Brain microvascular endothelial cell (primary cell): ENCODE measurements at regions not wholly inside any gene's neighbourhood (a gene's known extent, or its start where the extent isn't known, plus 50 kb on each side); places are given as distances from the start of the nearest gene placed in this dataset.

ENCODE experiments used
- DNase-seq: peaks from one replicate; pipeline ENCODE4 v3.0.0-alpha.2; 2020
- H3K27ac ChIP-seq: fragments of 250-450 bp; sonication (Bioruptor Pico); 2 replicates; pipeline ENCODE4 v1.5.1; 2020; ENCODE audit warnings: mild to moderate bottlenecking, moderate library complexity
- H3K27me3 ChIP-seq: fragments of 250-450 bp; sonication (Bioruptor Pico); replicated peaks from 2 replicates; pipeline ENCODE4 v1.5.1; 2020; ENCODE audit warnings: mild to moderate bottlenecking
- H3K36me3 ChIP-seq: fragments of 250-450 bp; sonication (Bioruptor Pico); replicated peaks from 2 replicates; pipeline ENCODE4 v1.5.1; 2020; ENCODE audit warnings: mild to moderate bottlenecking
- H3K4me3 ChIP-seq: 2 replicates; pipeline ENCODE4 v1.5.1; 2011; ENCODE audit warnings: low read depth, mild to moderate bottlenecking, control low read depth, low read length, moderate library complexity
- in situ Hi-C: cut with HindIII; loops from 2 replicates; pipeline ENCODE4 v1.10.0; 2017; ENCODE audit warnings: low sequenced_read_pairs, low pct_ligation_motif_present
- TF ChIP-seq, protein P1 (sequence below): IDR thresholded peaks from 2 replicates; pipeline ENCODE4 v1.5.1; 2011; ENCODE audit warnings: low read depth, mild to moderate bottlenecking, moderate library complexity, low read length, control low read depth, inconsistent platforms; ENCODE audit errors: missing control alignments

DNA sequence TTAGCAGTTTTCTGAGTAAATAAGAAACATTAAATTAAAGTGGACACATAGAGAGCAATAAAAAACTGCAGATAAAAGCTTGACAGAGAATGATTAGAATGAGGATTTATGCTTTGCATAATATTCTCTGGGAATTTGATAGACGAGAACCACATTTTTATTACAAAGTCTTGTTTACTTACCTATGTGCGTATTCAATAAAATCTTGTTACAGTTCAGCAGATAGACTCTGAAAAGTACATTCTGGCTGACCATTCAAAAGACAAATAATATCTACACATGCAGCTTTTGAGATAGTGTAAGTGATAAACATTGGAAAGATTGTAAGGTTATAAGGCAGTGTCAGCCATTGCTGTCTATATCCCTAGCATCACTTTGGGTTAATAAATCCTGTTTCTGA is 381.6 kb downstream of the NYAP2 start:
- H3K4me3 ChIP-seq: no peak overlapping the region
- no peak for DNase-seq
- H3K27ac ChIP-seq: no peak overlapping the region
- H3K27me3 ChIP-seq: no peaks in the 10 kb centered on the region
- in situ Hi-C loops: no loop called here
- H3K36me3 ChIP-seq: no peaks in the 10 kb centered on the region
- TF ChIP-seq, protein P1, sequence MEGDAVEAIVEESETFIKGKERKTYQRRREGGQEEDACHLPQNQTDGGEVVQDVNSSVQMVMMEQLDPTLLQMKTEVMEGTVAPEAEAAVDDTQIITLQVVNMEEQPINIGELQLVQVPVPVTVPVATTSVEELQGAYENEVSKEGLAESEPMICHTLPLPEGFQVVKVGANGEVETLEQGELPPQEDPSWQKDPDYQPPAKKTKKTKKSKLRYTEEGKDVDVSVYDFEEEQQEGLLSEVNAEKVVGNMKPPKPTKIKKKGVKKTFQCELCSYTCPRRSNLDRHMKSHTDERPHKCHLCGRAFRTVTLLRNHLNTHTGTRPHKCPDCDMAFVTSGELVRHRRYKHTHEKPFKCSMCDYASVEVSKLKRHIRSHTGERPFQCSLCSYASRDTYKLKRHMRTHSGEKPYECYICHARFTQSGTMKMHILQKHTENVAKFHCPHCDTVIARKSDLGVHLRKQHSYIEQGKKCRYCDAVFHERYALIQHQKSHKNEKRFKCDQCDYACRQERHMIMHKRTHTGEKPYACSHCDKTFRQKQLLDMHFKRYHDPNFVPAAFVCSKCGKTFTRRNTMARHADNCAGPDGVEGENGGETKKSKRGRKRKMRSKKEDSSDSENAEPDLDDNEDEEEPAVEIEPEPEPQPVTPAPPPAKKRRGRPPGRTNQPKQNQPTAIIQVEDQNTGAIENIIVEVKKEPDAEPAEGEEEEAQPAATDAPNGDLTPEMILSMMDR: no peak

DNA sequence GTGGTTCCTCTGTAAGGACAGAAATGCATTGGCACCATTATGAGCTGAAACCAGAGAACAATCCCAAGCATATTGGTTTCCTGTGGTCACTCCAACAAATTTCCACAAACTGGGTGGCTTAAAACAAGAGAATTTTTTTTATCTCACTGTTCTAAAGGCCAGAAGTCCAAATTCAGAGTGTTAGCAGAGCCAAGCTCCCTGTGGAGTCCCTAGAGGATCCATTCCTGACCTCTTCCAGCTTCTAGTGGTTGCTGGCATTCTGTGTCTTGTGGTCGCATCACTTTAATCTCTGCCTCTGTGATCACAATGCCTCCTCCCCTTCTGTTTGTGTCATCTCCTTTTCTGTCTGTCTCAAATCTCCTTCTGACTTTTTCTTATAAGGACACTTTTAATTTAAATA is 380.3 kb downstream of the NYAP2 start:
- Histone ChIP-seq H3K4me3 (no peak overlapping the region), H3K27ac (no peak overlapping the region), H3K36me3 (no peaks in the 10 kb centered on the region), H3K27me3 (no peaks in the 10 kb centered on the region)
- TF ChIP-seq, protein P1: no peak
- DNase-seq: no peak
- in situ Hi-C loops: no loop called here

DNA sequence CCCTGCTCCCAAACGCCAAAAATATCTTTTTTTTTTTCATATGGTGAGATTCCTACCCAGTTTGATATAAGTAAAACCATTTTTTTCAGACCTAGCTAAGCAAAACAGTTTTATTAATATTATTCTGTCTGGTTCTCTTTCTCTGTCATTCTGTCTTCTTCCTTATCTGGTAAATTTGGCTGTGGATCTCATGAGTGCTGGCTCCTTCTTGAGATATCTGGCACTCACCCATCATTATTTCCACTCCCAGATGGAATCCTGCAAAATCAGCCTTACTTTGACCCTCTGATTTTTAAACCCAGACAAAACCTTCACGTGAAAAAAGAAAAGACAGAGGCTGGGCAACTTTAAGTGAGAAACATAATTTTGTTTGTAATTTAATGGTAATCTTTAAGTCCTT is 373.6 kb downstream of the NYAP2 start:
- Histone ChIP-seq H3K27ac (no peak overlapping the region), H3K36me3 (no peaks in the 10 kb centered on the region), H3K27me3 (no peaks in the 10 kb centered on the region), H3K4me3 (no peak overlapping the region)
- TF ChIP-seq, protein P1: no peak
- DNase-seq: no peak
- in situ Hi-C loops: no loop called here

DNA sequence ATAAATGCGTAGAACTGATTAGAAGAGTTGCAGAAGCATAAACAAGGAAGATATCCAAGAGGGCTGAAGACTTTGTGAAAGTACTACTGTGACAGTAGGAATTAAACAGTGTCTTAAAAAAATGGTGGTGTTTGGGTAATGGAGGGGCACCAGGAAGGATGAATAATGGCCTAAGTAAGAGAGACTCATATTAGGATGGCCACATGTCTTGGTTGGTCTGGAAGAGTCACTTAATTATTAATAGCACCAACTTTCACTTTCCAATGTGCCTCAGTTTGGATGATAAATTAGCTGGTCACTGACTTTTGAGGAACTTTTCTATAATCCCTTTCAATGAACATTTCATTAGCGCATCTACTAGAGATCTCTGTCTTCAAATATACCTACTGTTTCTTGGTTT is 372.2 kb downstream of the NYAP2 start:
- H3K4me3 ChIP-seq: no peak overlapping the region
- no peaks in the 10 kb centered on the region for H3K27me3 ChIP-seq
- in situ Hi-C loops: no loop called here
- TF ChIP-seq, protein P1: no peak
- DNase-seq: no peak
- no peaks in the 10 kb centered on the region for H3K36me3 ChIP-seq
- H3K27ac ChIP-seq: no peak overlapping the region

DNA sequence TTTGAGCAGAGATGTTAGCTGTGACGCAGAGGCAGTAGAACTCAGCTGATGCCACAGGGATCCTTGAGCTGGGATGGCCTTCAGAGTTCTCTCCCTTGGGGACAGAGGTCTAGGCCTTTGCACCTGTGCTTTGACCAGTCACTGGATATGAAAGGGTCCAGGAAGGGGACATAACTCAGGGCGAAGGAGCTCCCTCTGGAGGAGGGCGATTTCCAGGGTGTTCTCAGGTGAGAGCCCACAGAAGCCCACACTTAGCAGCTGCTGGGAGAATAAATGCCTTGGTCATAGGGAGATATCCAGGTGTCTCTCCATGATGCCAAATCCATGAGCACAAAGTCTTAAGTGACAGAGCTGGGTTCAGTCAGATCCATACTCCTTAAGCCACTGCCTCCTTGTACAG is 369.2 kb downstream of the NYAP2 start:
- TF ChIP-seq, protein P1: no peak
- Histone ChIP-seq H3K27me3 (no peaks in the 10 kb centered on the region), H3K36me3 (no peaks in the 10 kb centered on the region), H3K4me3 (no peak overlapping the region), H3K27ac (no peak overlapping the region)
- in situ Hi-C loops: no loop called here
- no peak for DNase-seq

DNA sequence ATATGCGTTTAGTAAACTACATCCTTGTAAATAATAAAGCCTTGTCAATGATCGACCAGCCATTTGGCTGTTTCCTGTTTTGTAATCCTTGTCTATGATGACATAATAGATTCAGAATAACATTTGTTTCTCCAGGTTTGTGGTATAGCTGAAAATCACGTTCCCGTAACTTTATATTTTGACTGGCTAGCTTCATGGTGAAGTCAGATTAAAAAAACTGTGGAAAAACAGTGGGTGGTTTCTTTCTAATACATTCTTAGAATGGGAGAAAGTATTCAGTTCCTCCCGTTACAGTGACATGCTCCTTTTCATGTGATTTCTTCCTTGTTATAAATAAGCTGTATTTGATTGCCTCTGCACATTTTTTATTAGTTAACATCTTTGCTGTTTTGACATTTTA is 366.9 kb downstream of the NYAP2 start:
- H3K27me3 ChIP-seq: no peaks in the 10 kb centered on the region
- no peaks in the 10 kb centered on the region for H3K36me3 ChIP-seq
- TF ChIP-seq, protein P1: no peak
- H3K27ac ChIP-seq: no peak overlapping the region
- in situ Hi-C loops: no loop called here
- no peak for DNase-seq
- no peak overlapping the region for H3K4me3 ChIP-seq
